Keratinocyte (primary cell): ENCODE measurements at regions not wholly inside any gene's neighbourhood (a gene's known extent, or its start where the extent isn't known, plus 50 kb on each side); places are given as distances from the start of the nearest gene placed in this dataset.

ENCODE experiments used
- DNase-seq: peaks from one replicate; pipeline ENCODE4 v3.0.0-alpha.2; 2011; ENCODE audit warnings: low read depth, missing footprints, low spot score
- FAIRE-seq: peaks from 2 replicates; lab custom pipeline; 2011; peaks lifted over from hg19 to GRCh38; lab: Jason Lieb, UNC
- H2AFZ ChIP-seq: 2 replicates; pipeline ENCODE4 v1.6.0; 2012; ENCODE audit warnings: low read length, control low read depth, inconsistent platforms; ENCODE audit not compliant: control insufficient read depth
- H3K27ac ChIP-seq: 2 replicates; pipeline ENCODE4 v1.5.1; 2011; ENCODE audit warnings: low read length; ENCODE audit not compliant: control insufficient read depth, insufficient read depth
- H3K27me3 ChIP-seq: 3 replicates; pipeline ENCODE4 v1.6.0; 2011; ENCODE audit warnings: low read length; ENCODE audit not compliant: control insufficient read depth, insufficient read depth; ENCODE audit errors: extremely low read depth
- H3K36me3 ChIP-seq, 2 experiments: 2 replicates in 1 of 2; 3 replicates in 1 of 2; pipeline ENCODE4 v1.5.1; 2011; ENCODE audit warnings: low read length in 2 of 2, mild to moderate bottlenecking in 1 of 2; ENCODE audit not compliant: control insufficient read depth in 2 of 2, insufficient read depth in 2 of 2; ENCODE audit errors: extremely low read depth in 1 of 2
- H3K4me1 ChIP-seq: 3 replicates; pipeline ENCODE4 v1.5.1; 2011; ENCODE audit warnings: low read length; ENCODE audit not compliant: control insufficient read depth, insufficient read depth; ENCODE audit errors: extremely low read depth
- H3K4me2 ChIP-seq: 3 replicates; pipeline ENCODE4 v1.6.0; 2011; ENCODE audit warnings: low read depth, low read length; ENCODE audit not compliant: control insufficient read depth, insufficient read depth; ENCODE audit errors: extremely low read depth
- H3K4me3 ChIP-seq, 3 experiments: fragments of 200-600 bp in 1 of 3; sonication (generic) in 1 of 3; 2 replicates in 2 of 3; 3 replicates in 1 of 3; pipeline ENCODE4 v1.5.1; 2011 to 2016; ENCODE audit warnings: low read length in 3 of 3, mild to moderate bottlenecking in 3 of 3, control low read depth in 2 of 3, inconsistent platforms in 1 of 3, low read depth in 1 of 3, mixed read lengths in 1 of 3, mixed run types in 1 of 3, moderate library complexity in 1 of 3; ENCODE audit not compliant: control insufficient read depth in 2 of 3, insufficient read depth in 2 of 3; ENCODE audit errors: extremely low read depth in 1 of 3
- H3K79me2 ChIP-seq: 2 replicates; pipeline ENCODE4 v1.6.0; 2012; ENCODE audit warnings: low read length; ENCODE audit not compliant: control insufficient read depth, insufficient read depth
- H3K9ac ChIP-seq: 3 replicates; pipeline ENCODE4 v1.6.0; 2011; ENCODE audit warnings: low read length; ENCODE audit not compliant: control insufficient read depth, insufficient read depth; ENCODE audit errors: extremely low read depth
- H3K9me1 ChIP-seq: 3 replicates; pipeline ENCODE4 v1.6.0; 2011; ENCODE audit warnings: low read length; ENCODE audit not compliant: control insufficient read depth, insufficient read depth; ENCODE audit errors: extremely low read depth
- H3K9me3 ChIP-seq: 2 replicates; pipeline ENCODE4 v1.5.1; 2012; ENCODE audit warnings: low read depth, low read length; ENCODE audit not compliant: control insufficient read depth
- H4K20me1 ChIP-seq: 3 replicates; pipeline ENCODE4 v1.6.0; 2011; ENCODE audit warnings: low read length; ENCODE audit not compliant: control insufficient read depth, insufficient read depth; ENCODE audit errors: extremely low read depth
- EZH2 ChIP-seq: IDR thresholded peaks from one replicate; pipeline ENCODE4 v1.6.1; 2012; ENCODE audit warnings: inconsistent platforms, mild to moderate bottlenecking, low read length, moderate library complexity
- dilution Hi-C: fragments of 300-500 bp; cut with MboI; formaldehyde crosslinking; loops from one replicate; pipeline ENCODE4 v1.7.0; 2020; ENCODE audit warnings: low sequenced_read_pairs; ENCODE audit not compliant: extremely low pct_ligation_motif_present
- TF ChIP-seq, protein P1 (sequence below), 3 experiments: IDR thresholded peaks in 1 of 3; conservative IDR thresholded peaks in 1 of 3; optimal IDR thresholded peaks in 1 of 3; 2 replicates in 2 of 3; 3 replicates in 1 of 3; pipeline versions ENCODE3 to v1.5.1; 2011; ENCODE audit warnings: low read length in 3 of 3, mild to moderate bottlenecking in 3 of 3, moderate library complexity in 2 of 3, control low read depth in 1 of 3, inconsistent platforms in 1 of 3; ENCODE audit not compliant: insufficient read depth in 2 of 3; ENCODE audit errors: extremely low read depth in 1 of 3

DNA sequence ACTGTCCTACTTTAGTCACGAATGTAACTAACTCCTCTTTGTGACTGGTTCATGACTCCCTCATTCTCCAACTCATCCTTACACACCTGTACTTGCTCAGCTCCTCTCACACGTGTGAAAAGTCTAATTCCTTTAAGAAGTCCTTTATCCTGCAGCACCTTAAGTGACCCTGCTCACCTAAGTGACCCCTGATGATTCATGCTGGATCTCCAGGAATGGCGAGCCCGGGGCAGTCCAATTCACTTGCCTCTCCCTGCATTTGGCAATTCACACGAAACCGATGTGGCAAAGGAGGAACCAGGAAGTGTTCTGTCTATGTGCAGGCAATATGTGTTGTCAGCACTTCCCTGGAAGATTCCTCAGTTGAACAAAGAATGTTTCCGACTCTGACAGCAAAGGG, 189.8 kb upstream of the NABP1 start:
- Histone ChIP-seq H3K79me2 (no peaks in the 10 kb centered on the region), H3K27me3 (no peaks in the 10 kb centered on the region), H3K27ac (no peak overlapping the region), H3K4me1 (peaks cover 23% of the 10 kb centered on the region), H3K9me3 (no peaks in the 10 kb centered on the region), H4K20me1 (no peaks in the 10 kb centered on the region), H3K9me1 (no peaks in the 10 kb centered on the region), H3K9ac (no peak overlapping the region), H3K4me2 (peak overlapping the region; percentile 3), H3K4me3 (no peak overlapping the region), H3K36me3 (no peaks in the 10 kb centered on the region), H2AFZ (peak overlapping the region; percentile 30)
- dilution Hi-C loops, result no loop called here
- no peak for TF ChIP-seq EZH2
- TF ChIP-seq, protein P1, sequence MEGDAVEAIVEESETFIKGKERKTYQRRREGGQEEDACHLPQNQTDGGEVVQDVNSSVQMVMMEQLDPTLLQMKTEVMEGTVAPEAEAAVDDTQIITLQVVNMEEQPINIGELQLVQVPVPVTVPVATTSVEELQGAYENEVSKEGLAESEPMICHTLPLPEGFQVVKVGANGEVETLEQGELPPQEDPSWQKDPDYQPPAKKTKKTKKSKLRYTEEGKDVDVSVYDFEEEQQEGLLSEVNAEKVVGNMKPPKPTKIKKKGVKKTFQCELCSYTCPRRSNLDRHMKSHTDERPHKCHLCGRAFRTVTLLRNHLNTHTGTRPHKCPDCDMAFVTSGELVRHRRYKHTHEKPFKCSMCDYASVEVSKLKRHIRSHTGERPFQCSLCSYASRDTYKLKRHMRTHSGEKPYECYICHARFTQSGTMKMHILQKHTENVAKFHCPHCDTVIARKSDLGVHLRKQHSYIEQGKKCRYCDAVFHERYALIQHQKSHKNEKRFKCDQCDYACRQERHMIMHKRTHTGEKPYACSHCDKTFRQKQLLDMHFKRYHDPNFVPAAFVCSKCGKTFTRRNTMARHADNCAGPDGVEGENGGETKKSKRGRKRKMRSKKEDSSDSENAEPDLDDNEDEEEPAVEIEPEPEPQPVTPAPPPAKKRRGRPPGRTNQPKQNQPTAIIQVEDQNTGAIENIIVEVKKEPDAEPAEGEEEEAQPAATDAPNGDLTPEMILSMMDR (optimal IDR thresholded peaks at IDR 0.05 in 1 of 3, IDR thresholded peaks at IDR 0.05 in 1 of 3, conservative IDR thresholded peaks at IDR 0.05 in 1 of 3; ENCODE audit: extremely low read depth in 1 of 3, insufficient read depth in 2 of 3, low read length in 3 of 3), result no peak
- FAIRE-seq (peak; percentile 85), DNase-seq (peak; percentile 42)

DNA sequence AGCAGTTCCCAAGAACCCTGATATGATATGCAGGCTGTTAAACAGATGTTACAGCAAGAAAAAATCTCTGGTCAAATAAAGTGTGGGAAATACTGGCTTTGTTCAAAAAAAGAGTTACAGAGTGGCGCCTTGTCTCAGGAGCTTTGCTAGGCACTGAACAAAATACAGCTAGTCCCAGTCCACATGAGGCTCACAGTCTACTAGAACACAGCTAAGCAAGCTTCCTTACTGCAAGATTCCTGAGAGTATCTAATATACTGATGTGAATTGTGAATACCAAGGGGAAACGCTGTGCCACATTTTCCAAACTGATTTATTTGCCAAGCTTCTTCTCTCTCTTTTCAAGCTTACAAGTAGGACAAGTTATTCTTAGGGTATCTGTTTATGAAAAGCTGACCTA, 188.8 kb upstream of the NABP1 start:
- Histone ChIP-seq H3K27me3 (no peaks in the 10 kb centered on the region), H4K20me1 (no peaks in the 10 kb centered on the region), H3K79me2 (no peaks in the 10 kb centered on the region), H3K9me3 (no peaks in the 10 kb centered on the region), H3K9me1 (no peaks in the 10 kb centered on the region), H3K4me3 (no peak overlapping the region), H3K9ac (no peak overlapping the region), H3K27ac (no peak overlapping the region), H2AFZ (no peak overlapping the region), H3K4me1 (peaks cover 23% of the 10 kb centered on the region), H3K4me2 (no peak overlapping the region), H3K36me3 (no peaks in the 10 kb centered on the region)
- DNase-seq (no peak), FAIRE-seq (no peak)
- TF ChIP-seq EZH2, result no peak
- TF ChIP-seq, protein P1 (optimal IDR thresholded peaks at IDR 0.05 in 1 of 3, IDR thresholded peaks at IDR 0.05 in 1 of 3, conservative IDR thresholded peaks at IDR 0.05 in 1 of 3; ENCODE audit: extremely low read depth in 1 of 3, insufficient read depth in 2 of 3, low read length in 3 of 3), result no peak
- dilution Hi-C loops, result no loop called here
